ENCODE measurements at regions not wholly inside any gene's neighbourhood (a gene's known extent, or its start where the extent isn't known, plus 50 kb on each side); places are given as distances from the start of the nearest gene placed in this dataset.

DNA sequence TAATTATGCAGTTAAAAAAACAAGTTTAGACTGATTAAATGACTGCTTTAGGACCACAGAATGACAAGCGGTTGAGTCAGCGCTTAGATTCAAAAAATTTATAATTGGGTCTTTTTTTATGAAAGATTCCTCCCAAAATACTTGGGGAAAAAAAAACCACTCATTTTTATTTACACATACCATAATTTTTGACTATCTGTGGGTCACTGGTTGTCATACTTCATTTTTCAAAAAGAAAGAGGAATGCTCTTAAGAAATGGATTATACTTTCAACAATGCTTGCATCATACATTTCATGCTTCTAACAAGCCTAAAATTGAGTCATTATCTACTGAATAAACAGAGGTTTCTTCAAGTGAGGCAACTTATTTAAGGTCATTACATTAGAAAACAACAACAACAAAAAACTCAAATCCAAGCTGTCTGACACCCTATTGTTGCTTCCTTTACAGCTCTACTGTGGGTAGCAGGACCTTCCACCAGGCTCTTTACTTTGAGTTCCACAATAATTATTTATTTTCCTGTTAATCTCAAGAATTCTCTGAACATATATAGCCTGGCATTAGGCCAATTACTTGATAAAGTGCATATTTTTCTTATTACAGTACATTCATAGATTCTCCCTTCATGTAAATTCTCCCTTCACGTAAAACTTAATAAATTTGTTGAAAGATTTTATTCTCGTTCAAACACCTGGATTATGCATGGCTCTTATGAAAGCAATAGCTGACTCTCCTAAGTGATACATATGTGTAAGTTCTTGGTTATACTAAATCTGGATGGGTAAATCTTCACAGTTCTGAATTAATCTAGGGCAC is 445.5 kb downstream of the PCDH10 start:
- TF ChIP-seq CTCF (IDR thresholded peaks at IDR 0.05): no peak
- no peak for TF ChIP-seq POLR2A (IDR thresholded peaks at IDR 0.05)
